Mesothelial cell of epicardium (in vitro differentiated cells): ENCODE measurements at regions not wholly inside any gene's neighbourhood (a gene's known extent, or its start where the extent isn't known, plus 50 kb on each side); places are given as distances from the start of the nearest gene placed in this dataset.

Source experiments
- DNase-seq, 2 experiments: peaks; one replicate each; pipeline ENCODE4 v3.0.0; 2021; ENCODE audit warnings: low spot score in 2 of 2; ENCODE audit not compliant: unreplicated experiment in 2 of 2
- H3K27ac Mint-ChIP-seq: 2 replicates; pipeline ENCODE4 v1.8.0; 2021; ENCODE audit warnings: mixed read lengths
- H3K27me3 Mint-ChIP-seq: 2 replicates; pipeline ENCODE4 v1.8.0; 2021; ENCODE audit warnings: low read depth, mixed read lengths
- H3K36me3 Mint-ChIP-seq: 2 replicates; pipeline ENCODE4 v1.8.0; 2021; ENCODE audit warnings: mixed read lengths
- H3K4me1 Mint-ChIP-seq: 2 replicates; pipeline ENCODE4 v1.8.0; 2021; ENCODE audit warnings: mixed read lengths
- H3K4me3 Mint-ChIP-seq: 2 replicates; pipeline ENCODE4 v1.8.0; 2021; ENCODE audit warnings: mild to moderate bottlenecking, moderate library complexity, mixed read lengths
- H3K9me3 Mint-ChIP-seq: 2 replicates; pipeline ENCODE4 v1.8.0; 2021; ENCODE audit warnings: mixed read lengths
- TF ChIP-seq, protein P1 (sequence below): fragments of 200-600 bp; sonication (generic); IDR thresholded peaks from one replicate; pipeline ENCODE4 v1.5.0; 2021; ENCODE audit warnings: antibody characterized with exemption; ENCODE audit not compliant: unreplicated experiment

DNA sequence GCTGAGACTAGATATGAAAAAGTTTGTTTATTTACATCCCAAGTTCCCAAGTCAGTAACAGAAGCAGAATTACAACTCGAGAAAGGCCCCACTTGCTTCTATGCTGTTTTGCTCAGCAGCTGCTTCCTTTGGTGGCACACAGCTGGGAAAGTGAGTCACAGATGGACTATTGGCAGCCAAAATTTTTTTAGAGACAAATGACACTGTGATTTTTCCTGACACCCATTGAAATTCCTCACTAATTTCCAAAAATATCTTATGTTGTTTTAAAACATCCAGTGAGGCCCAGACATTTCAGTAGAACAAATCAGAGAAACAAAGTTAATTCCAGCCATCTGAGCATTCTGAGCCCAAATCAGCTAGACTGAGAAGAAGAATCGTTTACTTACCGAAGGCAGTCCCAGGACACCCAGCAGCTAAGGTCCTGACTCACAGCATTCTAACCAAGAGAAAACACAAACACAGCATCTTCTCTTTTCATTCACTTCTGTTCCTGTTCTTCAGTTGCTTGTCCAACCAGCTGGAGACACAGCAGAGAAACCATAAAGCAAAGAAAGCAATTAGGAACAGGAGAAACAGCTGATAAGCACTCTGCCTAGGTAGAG is 188.3 kb downstream of the DAD1 start:
- TF ChIP-seq, protein P1, sequence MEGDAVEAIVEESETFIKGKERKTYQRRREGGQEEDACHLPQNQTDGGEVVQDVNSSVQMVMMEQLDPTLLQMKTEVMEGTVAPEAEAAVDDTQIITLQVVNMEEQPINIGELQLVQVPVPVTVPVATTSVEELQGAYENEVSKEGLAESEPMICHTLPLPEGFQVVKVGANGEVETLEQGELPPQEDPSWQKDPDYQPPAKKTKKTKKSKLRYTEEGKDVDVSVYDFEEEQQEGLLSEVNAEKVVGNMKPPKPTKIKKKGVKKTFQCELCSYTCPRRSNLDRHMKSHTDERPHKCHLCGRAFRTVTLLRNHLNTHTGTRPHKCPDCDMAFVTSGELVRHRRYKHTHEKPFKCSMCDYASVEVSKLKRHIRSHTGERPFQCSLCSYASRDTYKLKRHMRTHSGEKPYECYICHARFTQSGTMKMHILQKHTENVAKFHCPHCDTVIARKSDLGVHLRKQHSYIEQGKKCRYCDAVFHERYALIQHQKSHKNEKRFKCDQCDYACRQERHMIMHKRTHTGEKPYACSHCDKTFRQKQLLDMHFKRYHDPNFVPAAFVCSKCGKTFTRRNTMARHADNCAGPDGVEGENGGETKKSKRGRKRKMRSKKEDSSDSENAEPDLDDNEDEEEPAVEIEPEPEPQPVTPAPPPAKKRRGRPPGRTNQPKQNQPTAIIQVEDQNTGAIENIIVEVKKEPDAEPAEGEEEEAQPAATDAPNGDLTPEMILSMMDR: no peak
- no peaks in the 10 kb centered on the region for H3K36me3 Mint-ChIP-seq
- H3K27me3 Mint-ChIP-seq: peaks cover 4% of the 10 kb centered on the region
- DNase-seq: no peak
- H3K27ac Mint-ChIP-seq: no peak overlapping the region
- no peaks in the 10 kb centered on the region for H3K4me1 Mint-ChIP-seq
- no peak overlapping the region for H3K4me3 Mint-ChIP-seq
- H3K9me3 Mint-ChIP-seq: peaks cover 12% of the 10 kb centered on the region

DNA sequence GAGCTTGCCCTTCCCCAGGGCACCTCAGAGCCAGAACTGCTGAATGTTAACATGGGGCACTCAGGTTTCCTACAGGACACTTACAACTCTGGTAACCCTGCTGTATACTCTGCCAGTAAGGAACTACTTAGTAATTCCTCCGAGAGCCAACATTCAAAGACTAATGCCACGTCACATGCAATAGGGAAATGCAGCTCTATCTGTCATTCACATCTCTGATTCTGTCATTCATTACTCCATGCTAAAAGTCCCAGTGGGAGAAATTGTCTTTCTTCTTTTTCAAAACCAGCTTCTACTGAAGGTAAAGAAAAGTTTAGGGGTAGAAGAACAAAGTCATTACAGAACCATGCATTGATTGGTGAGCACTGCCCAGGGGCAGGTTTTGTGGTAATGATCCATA is 189.2 kb downstream of the DAD1 start:
- Mint-ChIP-seq H3K4me3 (no peak overlapping the region), H3K4me1 (no peaks in the 10 kb centered on the region), H3K27ac (no peak overlapping the region), H3K36me3 (no peaks in the 10 kb centered on the region), H3K27me3 (peaks cover 9% of the 10 kb centered on the region), H3K9me3 (peaks cover 4% of the 10 kb centered on the region)
- TF ChIP-seq, protein P1: no peak
- DNase-seq: no peak

DNA sequence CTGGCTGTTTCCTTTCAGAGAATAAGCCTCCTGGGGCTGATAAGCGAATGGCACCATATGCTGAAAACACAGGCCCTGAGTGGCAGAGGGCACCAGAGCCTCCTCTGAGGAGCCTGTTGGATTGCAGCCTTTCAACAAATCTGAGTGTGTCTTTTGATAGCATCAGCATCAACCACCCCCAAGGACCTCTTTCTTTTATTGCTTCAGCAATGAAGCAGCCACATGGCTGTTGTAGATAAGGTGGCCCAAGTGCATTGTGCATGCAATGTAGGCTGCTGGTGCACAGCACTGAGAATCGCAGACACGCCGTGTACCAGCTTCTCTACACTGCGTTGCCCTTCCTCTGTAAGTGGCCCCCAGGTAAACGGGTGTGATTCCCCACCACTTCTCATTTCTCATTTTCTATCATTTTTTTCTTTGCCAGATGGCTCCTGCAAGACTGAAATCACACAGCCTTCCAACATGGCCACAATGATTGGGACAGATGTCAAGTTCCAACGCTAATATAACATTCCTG is 191.7 kb downstream of the DAD1 start:
- Mint-ChIP-seq H3K27me3 (peaks cover 26% of the 10 kb centered on the region), H3K4me3 (no peak overlapping the region), H3K4me1 (no peaks in the 10 kb centered on the region), H3K27ac (no peak overlapping the region), H3K36me3 (no peaks in the 10 kb centered on the region), H3K9me3 (no peaks in the 10 kb centered on the region)
- TF ChIP-seq, protein P1: no peak
- no peak for DNase-seq

DNA sequence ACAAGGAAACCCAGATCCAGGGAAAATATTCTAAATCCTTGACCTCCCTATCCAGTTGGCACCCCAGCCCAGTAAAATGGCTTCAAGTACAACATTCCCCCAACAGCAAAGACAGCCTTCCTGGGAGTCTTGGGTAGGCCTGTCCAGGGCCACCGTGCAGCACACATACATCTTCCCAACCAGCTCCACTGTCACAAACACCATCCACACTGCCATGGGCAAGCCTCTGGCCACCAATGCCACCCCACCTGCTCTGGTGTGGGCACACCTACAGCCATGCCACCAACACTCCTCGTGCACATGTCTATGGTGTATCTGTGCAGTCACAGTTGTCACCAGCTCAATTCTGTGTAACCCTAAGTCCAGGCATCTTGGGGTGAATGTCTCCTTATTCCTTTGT is 193.2 kb downstream of the DAD1 start:
- no peak overlapping the region for H3K27ac Mint-ChIP-seq
- TF ChIP-seq, protein P1: no peak
- no peaks in the 10 kb centered on the region for H3K9me3 Mint-ChIP-seq
- H3K4me3 Mint-ChIP-seq: no peak overlapping the region
- H3K36me3 Mint-ChIP-seq: no peaks in the 10 kb centered on the region
- H3K4me1 Mint-ChIP-seq: peaks cover 2% of the 10 kb centered on the region
- peaks cover 35% of the 10 kb centered on the region for H3K27me3 Mint-ChIP-seq
- DNase-seq: no peak

DNA sequence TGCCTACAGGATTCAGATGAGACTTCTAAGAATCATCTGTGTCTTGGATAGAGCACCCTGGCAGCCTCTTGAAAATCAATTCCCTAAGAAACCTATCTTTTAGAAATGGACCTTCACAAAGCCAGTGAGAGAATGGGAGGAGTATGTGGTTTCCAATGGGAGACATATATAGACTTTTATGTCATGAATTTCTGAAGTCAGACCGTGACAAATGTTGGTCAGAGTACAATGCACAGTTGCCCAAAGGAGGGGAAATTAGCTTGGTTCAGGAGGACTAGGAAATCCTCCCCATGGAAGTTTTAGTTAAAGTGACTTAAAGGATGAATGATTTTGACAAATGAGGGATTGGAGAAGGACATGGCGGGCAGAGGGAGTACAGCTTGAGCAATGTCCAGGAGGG is 194.4 kb downstream of the DAD1 start:
- H3K36me3 Mint-ChIP-seq: no peaks in the 10 kb centered on the region
- no peak overlapping the region for H3K4me3 Mint-ChIP-seq
- no peak for DNase-seq
- H3K9me3 Mint-ChIP-seq: no peaks in the 10 kb centered on the region
- H3K27ac Mint-ChIP-seq: no peak overlapping the region
- H3K27me3 Mint-ChIP-seq: peaks cover 45% of the 10 kb centered on the region
- H3K4me1 Mint-ChIP-seq: peaks cover 2% of the 10 kb centered on the region
- TF ChIP-seq, protein P1: no peak
